Hepatocyte (in vitro differentiated cells): ENCODE measurements at regions not wholly inside any gene's neighbourhood (a gene's known extent, or its start where the extent isn't known, plus 50 kb on each side); places are given as distances from the start of the nearest gene placed in this dataset.

Experiments used
- EZH2 ChIP-seq: fragments of 200-600 bp; sonication (generic); IDR thresholded peaks from 2 replicates; pipeline ENCODE4 v1.6.1; 2016; ENCODE audit warnings: antibody characterized with exemption, mild to moderate bottlenecking, borderline replicate concordance
- TF ChIP-seq, protein P1 (sequence below): fragments of 200-600 bp; sonication (generic); IDR thresholded peaks from 2 replicates; pipeline ENCODE4 v1.5.1; 2016; ENCODE audit warnings: antibody characterized with exemption, mild to moderate bottlenecking; ENCODE audit not compliant: poor library complexity

- TF ChIP-seq, protein P1, sequence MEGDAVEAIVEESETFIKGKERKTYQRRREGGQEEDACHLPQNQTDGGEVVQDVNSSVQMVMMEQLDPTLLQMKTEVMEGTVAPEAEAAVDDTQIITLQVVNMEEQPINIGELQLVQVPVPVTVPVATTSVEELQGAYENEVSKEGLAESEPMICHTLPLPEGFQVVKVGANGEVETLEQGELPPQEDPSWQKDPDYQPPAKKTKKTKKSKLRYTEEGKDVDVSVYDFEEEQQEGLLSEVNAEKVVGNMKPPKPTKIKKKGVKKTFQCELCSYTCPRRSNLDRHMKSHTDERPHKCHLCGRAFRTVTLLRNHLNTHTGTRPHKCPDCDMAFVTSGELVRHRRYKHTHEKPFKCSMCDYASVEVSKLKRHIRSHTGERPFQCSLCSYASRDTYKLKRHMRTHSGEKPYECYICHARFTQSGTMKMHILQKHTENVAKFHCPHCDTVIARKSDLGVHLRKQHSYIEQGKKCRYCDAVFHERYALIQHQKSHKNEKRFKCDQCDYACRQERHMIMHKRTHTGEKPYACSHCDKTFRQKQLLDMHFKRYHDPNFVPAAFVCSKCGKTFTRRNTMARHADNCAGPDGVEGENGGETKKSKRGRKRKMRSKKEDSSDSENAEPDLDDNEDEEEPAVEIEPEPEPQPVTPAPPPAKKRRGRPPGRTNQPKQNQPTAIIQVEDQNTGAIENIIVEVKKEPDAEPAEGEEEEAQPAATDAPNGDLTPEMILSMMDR: no peak
- no peak for TF ChIP-seq EZH2
Measured at GRCh38 chr10:52864201-52865106, 91.9 kb upstream of the MBL2 start.
